ENCODE measurements at regions not wholly inside any gene's neighbourhood (a gene's known extent, or its start where the extent isn't known, plus 50 kb on each side); places are given as distances from the start of the nearest gene placed in this dataset.
A peak's percentile ranks its signal among the peaks of the same experiment; 100 is the strongest.

DNA sequence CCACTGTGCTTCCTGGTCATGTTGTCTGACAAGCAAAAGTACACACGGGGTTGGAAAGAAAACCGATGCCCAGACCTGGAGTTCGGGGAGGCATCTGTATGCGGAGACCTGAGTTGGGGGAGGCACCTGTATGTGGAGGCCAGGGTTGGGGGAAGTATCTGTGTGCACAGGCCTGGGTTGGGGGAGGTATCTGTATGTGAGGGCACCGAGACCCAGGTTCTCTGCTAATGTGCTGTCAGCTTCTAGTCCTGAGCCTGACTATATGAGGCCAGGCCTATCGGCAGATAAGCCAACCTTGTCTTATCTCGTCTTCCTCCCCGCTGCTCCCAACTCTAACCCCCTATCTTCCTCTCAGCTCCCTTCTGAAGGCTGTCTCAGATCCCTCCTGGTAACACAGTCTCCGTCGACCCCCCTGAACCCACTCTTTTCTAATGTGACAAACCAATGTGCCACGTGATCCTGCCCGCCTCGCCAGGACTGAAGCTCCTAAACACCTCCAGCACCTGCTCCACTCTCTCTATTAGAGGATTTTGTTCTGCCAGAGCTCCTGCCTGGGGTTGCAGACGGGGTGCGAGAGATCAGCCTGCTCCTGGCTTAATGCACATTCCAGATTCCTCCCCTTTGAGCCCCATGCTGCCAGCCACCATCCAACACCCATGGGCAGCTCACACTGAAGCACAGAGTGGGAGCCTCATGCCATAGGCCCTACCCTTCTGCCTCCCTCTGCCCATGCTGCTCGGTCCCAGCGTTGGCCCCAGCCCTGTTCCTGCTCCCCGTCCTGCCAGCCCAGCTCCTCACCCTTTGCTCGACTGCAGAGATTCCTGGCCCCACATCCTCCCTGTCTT is 188.4 kb downstream of the SH3BP4 start:
- Histone ChIP-seq H3K4me3 (ENCODE audit: extremely low read depth in 1 of 4, insufficient read depth in 2 of 4, low read depth in 3 of 4, low read length in 4 of 4) (no peak overlapping the region), H2BK5ac (ENCODE audit: low read depth, low read length) (no peak overlapping the region), H3K9me3 (ENCODE audit: insufficient read depth in 2 of 2, low read depth in 1 of 2, low read length in 1 of 2) (no peaks in the 10 kb centered on the region), H4K8ac (ENCODE audit: extremely low read depth, insufficient read depth, low read length) (no peak overlapping the region), H3K14ac (ENCODE audit: insufficient read length) (no peak overlapping the region), H3K27ac (ENCODE audit: low read depth, low read length) (no peak overlapping the region), H4K91ac (replicated peaks; ENCODE audit: insufficient read length, low read length) (no peak overlapping the region), H2AK5ac (ENCODE audit: low read depth, low read length) (no peak overlapping the region), H4K5ac (ENCODE audit: insufficient read length, low read depth, low read length) (no peak overlapping the region), H3K9ac (replicated peaks in 1 of 4; ENCODE audit: extremely low read depth in 1 of 4, low read depth in 3 of 4, low read length in 3 of 4) (no peak overlapping the region), H2BK120ac (replicated peaks; ENCODE audit: low read depth, low read length) (no peak overlapping the region), H3K4ac (replicated peaks; ENCODE audit: insufficient read length, low read depth, low read length) (no peak overlapping the region), H2AFZ (ENCODE audit: low read length) (no peak overlapping the region), H3K4me1 (replicated peaks in 1 of 4; ENCODE audit: control insufficient read depth in 3 of 4, insufficient read depth in 4 of 4, low read length in 3 of 4) (no peaks in the 10 kb centered on the region; a peak in 1 of 7 replicates), H3K18ac (ENCODE audit: extremely low read depth, low read length) (no peak overlapping the region), H4K20me1 (replicated peaks in 1 of 2; ENCODE audit: control insufficient read depth in 1 of 2, insufficient read depth in 2 of 2, low read length in 2 of 2) (no peaks in the 10 kb centered on the region), H2BK12ac (ENCODE audit: low read depth, low read length) (no peak overlapping the region), H3K79me1 (ENCODE audit: low read depth, low read length) (no peaks in the 10 kb centered on the region), H2BK20ac (ENCODE audit: low read length) (no peak overlapping the region), H3K56ac (replicated peaks; ENCODE audit: insufficient read length, low read depth, low read length) (no peak overlapping the region), H3K36me3 (ENCODE audit: control insufficient read depth in 2 of 4, insufficient read depth in 4 of 4, low read length in 3 of 4) (no peaks in the 10 kb centered on the region), H2BK15ac (ENCODE audit: low read length) (no peak overlapping the region), H3K23ac (ENCODE audit: insufficient read length) (no peak overlapping the region), H3K27me3 (replicated peaks in 1 of 4; ENCODE audit: control insufficient read depth in 3 of 4, extremely low read depth in 1 of 4, insufficient read depth in 3 of 4, low read length in 3 of 4) (peaks cover 0 to 3% (median 0%) of the 10 kb centered on the region in 4 experiments; a peak in 2 of 7 replicates), H3K79me2 (ENCODE audit: control insufficient read depth in 1 of 2, insufficient read depth in 2 of 2, low read length in 2 of 2) (no peaks in the 10 kb centered on the region), H3K23me2 (ENCODE audit: low read depth, low read length) (no peaks in the 10 kb centered on the region), H3K4me2 (ENCODE audit: insufficient read depth in 1 of 2, low read depth in 2 of 2, low read length in 2 of 2) (no peak overlapping the region)
- ChIA-PET POLR2A (ENCODE audit: partially characterized antibody) (no interaction called here), CTCF (ENCODE audit: partially characterized antibody) (interaction anchor here (1.0 to 3.0 kb wide), 5 partner anchors 18 to 1283 kb away, joined by 3 to 13 read pairs (median 3); no protein-coding TSS in a partner anchor)
- FAIRE-seq (no peak), DNase-seq (ENCODE audit: low read depth in 1 of 2, low spot score in 2 of 2) (peak in 1 of 2 experiments; percentile 32)
- 92% methylated on average over 19 of the region's 19 CpGs; no CpG with 5 or more reads in 1 of the 2 experiments for WGBS, 2 experiments (ENCODE audit: extremely low coverage in 1 of 2, insufficient coverage in 1 of 2, insufficient read length in 1 of 2, insufficient replicate concordance in 2 of 2, low coverage in 1 of 2, low lambda C conversion rate in 2 of 2, missing lambda C conversion rate in 1 of 2)
- TF ChIP-seq, protein P1, sequence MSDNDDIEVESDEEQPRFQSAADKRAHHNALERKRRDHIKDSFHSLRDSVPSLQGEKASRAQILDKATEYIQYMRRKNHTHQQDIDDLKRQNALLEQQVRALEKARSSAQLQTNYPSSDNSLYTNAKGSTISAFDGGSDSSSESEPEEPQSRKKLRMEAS (IDR thresholded peaks at IDR 0.05) = no peak
- TF ChIP-seq EZH2 (IDR thresholded peaks at IDR 0.05; ENCODE audit: low read depth, low read length, severe bottlenecking) (no peak), POLR2AphosphoS5 (IDR thresholded peaks at IDR 0.05; ENCODE audit: low read depth, low read length) (no peak)
